Sigmoid colon (tissue), 6 donors: ENCODE measurements at regions not wholly inside any gene's neighbourhood (a gene's known extent, or its start where the extent isn't known, plus 50 kb on each side); places are given as distances from the start of the nearest gene placed in this dataset.

Source experiments
- DNase-seq: peaks from one replicate; pipeline ENCODE4 v3.0.0-alpha.2; 2019
- H3K27ac ChIP-seq, 4 donors: fragments of 200-600 bp; sonication (generic); one replicate each; pipeline ENCODE4 v1.5.1; 2016 to 2019; ENCODE audit warnings: mild to moderate bottlenecking in 1 of 4
- H3K27me3 ChIP-seq, 3 donors: fragments of 200-600 bp; sonication (generic); one replicate each; pipeline ENCODE4 v1.5.1; 2019; ENCODE audit warnings: mild to moderate bottlenecking in 1 of 3
- H3K36me3 ChIP-seq, 4 donors: fragments of 200-600 bp; sonication (generic); one replicate each; pipeline ENCODE4 v1.5.1; 2016 to 2019
- H3K4me1 ChIP-seq, 4 donors: fragments of 200-600 bp; sonication (generic); one replicate each; pipeline ENCODE4 v1.5.1; 2017 to 2019
- H3K4me3 ChIP-seq, 4 donors: fragments of 200-600 bp; sonication (generic); one replicate each; pipeline ENCODE4 v1.5.1; 2017 to 2019; ENCODE audit warnings: mild to moderate bottlenecking in 2 of 4, moderate library complexity in 1 of 4
- H3K9me3 ChIP-seq, 4 donors: fragments of 200-600 bp in 3 of 4; sonication (generic) in 3 of 4; one replicate each; pipeline versions ENCODE4 v1.5.1 to v1.6.1; 2013 to 2019
- EP300 ChIP-seq, 4 donors: sonication (generic); formaldehyde crosslinking; IDR thresholded peaks; one replicate each; pipeline ENCODE4 v1.6.1; 2017; ENCODE audit warnings: antibody characterized with exemption in 4 of 4
- POLR2A ChIP-seq, 2 donors: fragments of 450-650 bp; IDR thresholded peaks; one replicate each; pipeline ENCODE4 v1.6.1; 2016; ENCODE audit warnings: antibody characterized with exemption in 2 of 2, mild to moderate bottlenecking in 2 of 2, moderate library complexity in 2 of 2
- POLR2AphosphoS5 ChIP-seq, 4 donors: sonication (generic); formaldehyde crosslinking; IDR thresholded peaks; one replicate each; pipeline ENCODE4 v1.6.1; 2017; ENCODE audit warnings: antibody characterized with exemption in 4 of 4
- WGBS, 2 donors: extraction: QIAGEN DNeasy Blood & Tissue Kit; methylation state at CpG; one replicate each; pipeline ENCODE4 v1.1.7; 2013; 5-methylcytosine and 5-hydroxymethylcytosine counted together
- intact Hi-C: fragments of 100-400 bp; cut with DNase I; formaldehyde crosslinking; loops from one replicate; pipeline ENCODE4 v1.15.1; 2023
- TF ChIP-seq, protein P1 (sequence below), 4 experiments: fragments of 450-650 bp in 3 of 4; fragments of 200-600 bp in 1 of 4; IDR thresholded peaks; one replicate each; pipeline ENCODE4 v1.5.1; 2016 to 2019; ENCODE audit warnings: antibody characterized with exemption in 4 of 4, mild to moderate bottlenecking in 3 of 4, moderate library complexity in 2 of 4
- donor health status: healthy with polysubstance abuse.
- donor health status: healthy.

DNA sequence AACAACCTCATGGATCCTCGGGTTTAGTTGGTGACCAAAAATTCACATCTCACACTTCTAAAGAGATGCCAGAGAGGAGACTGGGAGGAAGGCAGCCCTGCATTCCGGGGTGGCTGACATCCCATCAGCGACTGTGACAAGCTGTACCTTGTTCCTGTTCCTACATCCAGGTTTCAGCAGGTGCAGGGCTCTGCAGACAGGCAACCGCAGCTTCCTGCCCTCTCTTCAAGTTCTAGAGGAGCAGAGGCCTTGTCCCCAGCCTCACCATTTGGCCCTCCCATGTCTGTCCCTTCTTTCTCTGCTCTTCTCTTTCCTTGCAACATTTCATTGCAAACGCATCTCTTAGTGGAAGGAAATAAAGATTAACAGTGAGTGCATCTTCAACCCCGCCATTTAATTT lies 454.6 kb downstream of the IRX1 start:
- intact Hi-C loops = no loop called here
- WGBS, 2 donors = 81 to 85% methylated on average over 6 of the region's 6 CpGs

DNA sequence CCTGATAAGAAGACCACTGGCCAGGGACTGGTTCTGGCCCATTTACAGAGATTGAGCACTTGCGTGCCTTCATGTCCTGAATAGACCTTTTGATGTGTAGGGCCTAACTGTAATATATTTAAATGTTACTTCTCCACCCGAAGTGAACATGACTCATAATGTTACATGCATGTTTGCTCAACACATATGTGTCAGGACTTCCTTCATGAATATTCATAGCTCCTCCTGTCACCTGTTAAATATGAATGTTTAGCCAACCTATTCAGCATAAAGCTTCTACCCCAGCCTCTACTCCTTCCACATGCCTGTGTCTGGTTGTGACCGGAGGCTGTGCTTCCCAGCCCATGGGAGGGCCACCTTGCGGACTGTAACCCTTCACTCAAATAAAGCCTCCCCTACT lies 457.5 kb downstream of the IRX1 start:
- no peaks in the 10 kb centered on the region for H3K36me3 ChIP-seq
- no peak overlapping the region for H3K4me3 ChIP-seq
- no peaks in the 10 kb centered on the region for H3K9me3 ChIP-seq
- 82 to 83% methylated on average over 4 of the region's 4 CpGs for WGBS, 2 donors
- H3K27ac ChIP-seq = no peak overlapping the region
- no peak for TF ChIP-seq POLR2AphosphoS5 (IDR thresholded peaks at IDR 0.05)
- TF ChIP-seq EP300 (IDR thresholded peaks at IDR 0.05) = no peak
- TF ChIP-seq POLR2A (IDR thresholded peaks at IDR 0.05) = no peak
- TF ChIP-seq, protein P1, sequence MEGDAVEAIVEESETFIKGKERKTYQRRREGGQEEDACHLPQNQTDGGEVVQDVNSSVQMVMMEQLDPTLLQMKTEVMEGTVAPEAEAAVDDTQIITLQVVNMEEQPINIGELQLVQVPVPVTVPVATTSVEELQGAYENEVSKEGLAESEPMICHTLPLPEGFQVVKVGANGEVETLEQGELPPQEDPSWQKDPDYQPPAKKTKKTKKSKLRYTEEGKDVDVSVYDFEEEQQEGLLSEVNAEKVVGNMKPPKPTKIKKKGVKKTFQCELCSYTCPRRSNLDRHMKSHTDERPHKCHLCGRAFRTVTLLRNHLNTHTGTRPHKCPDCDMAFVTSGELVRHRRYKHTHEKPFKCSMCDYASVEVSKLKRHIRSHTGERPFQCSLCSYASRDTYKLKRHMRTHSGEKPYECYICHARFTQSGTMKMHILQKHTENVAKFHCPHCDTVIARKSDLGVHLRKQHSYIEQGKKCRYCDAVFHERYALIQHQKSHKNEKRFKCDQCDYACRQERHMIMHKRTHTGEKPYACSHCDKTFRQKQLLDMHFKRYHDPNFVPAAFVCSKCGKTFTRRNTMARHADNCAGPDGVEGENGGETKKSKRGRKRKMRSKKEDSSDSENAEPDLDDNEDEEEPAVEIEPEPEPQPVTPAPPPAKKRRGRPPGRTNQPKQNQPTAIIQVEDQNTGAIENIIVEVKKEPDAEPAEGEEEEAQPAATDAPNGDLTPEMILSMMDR (IDR thresholded peaks at IDR 0.05) = no peak
- no peak for DNase-seq
- H3K27me3 ChIP-seq = no peaks in the 10 kb centered on the region
- no peaks in the 10 kb centered on the region for H3K4me1 ChIP-seq
- intact Hi-C loops = no loop called here

More for the DNA sequence above, 454.6 kb downstream of the IRX1 start:
- Histone ChIP-seq H3K27me3 (no peaks in the 10 kb centered on the region), H3K9me3 (no peaks in the 10 kb centered on the region), H3K4me1 (no peaks in the 10 kb centered on the region), H3K27ac (no peak overlapping the region), H3K4me3 (no peak overlapping the region), H3K36me3 (no peaks in the 10 kb centered on the region)
- DNase-seq = no peak
- TF ChIP-seq, protein P1 (IDR thresholded peaks at IDR 0.05) = no peak
- TF ChIP-seq POLR2AphosphoS5 (IDR thresholded peaks at IDR 0.05) (no peak), EP300 (IDR thresholded peaks at IDR 0.05) (no peak), POLR2A (IDR thresholded peaks at IDR 0.05) (no peak)

DNA sequence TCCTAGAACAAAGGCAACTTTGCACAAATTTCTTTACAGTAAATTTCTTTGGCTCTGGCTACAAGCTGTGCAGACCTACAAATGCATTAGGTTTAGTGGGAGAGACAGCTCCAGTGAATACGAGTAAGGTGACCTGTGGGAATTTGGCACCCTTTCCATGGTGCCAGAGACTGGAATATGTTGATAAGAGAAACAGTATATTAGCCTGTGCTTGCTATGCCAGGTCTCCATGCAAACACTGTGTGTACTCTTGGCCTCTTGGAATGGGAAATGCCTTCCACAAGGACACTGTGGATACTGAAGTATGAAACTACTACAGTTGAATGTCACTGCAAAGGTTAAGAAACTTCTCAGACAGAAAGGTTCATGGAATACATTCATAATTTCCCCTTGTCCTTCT lies 458.5 kb downstream of the IRX1 start:
- H3K27ac ChIP-seq = no peak overlapping the region
- no peak overlapping the region for H3K4me3 ChIP-seq
- intact Hi-C loops = no loop called here
- no peak for TF ChIP-seq EP300 (IDR thresholded peaks at IDR 0.05)
- no peak for TF ChIP-seq POLR2A (IDR thresholded peaks at IDR 0.05)
- TF ChIP-seq, protein P1 (IDR thresholded peaks at IDR 0.05) = no peak
- TF ChIP-seq POLR2AphosphoS5 (IDR thresholded peaks at IDR 0.05) = no peak
- no peaks in the 10 kb centered on the region for H3K36me3 ChIP-seq
- no peak for DNase-seq
- H3K27me3 ChIP-seq = no peaks in the 10 kb centered on the region
- no peaks in the 10 kb centered on the region for H3K9me3 ChIP-seq
- WGBS, 2 donors = 61 to 70% methylated on average over 1 of the region's 1 CpG
- H3K4me1 ChIP-seq = no peaks in the 10 kb centered on the region

DNA sequence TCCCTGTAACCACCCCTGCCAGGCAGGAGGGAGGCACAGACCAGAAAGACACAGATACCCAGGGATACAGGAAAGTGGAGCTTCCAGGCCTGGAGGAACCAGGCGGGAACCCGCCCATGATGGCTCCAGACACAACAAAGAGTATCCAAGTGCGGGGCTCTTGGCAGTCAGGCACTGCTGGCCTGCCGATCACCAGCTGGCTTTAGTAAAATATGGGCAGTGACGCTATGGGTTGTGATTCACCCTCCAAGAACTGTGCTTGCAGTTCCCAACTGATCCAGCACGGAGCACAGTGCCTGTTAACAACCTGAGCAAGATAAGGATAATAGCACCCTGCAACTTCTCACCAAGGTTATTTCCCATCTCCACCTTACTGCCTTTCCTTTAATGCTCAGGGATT lies 463.3 kb downstream of the IRX1 start:
- intact Hi-C loops = no loop called here
- no peaks in the 10 kb centered on the region for H3K27me3 ChIP-seq
- DNase-seq = no peak

More for the DNA sequence above, 463.3 kb downstream of the IRX1 start:
- Histone ChIP-seq H3K4me3 (no peak overlapping the region), H3K36me3 (no peaks in the 10 kb centered on the region), H3K4me1 (no peaks in the 10 kb centered on the region), H3K9me3 (no peaks in the 10 kb centered on the region), H3K27ac (no peak overlapping the region)
- whole genome bisulfite sequencing, 2 donors = 60 to 61% methylated on average over 6 of the region's 6 CpGs
- TF ChIP-seq EP300 (IDR thresholded peaks at IDR 0.05) = no peak
- TF ChIP-seq POLR2A (IDR thresholded peaks at IDR 0.05) = no peak
- no peak for TF ChIP-seq POLR2AphosphoS5 (IDR thresholded peaks at IDR 0.05)
- TF ChIP-seq, protein P1 (IDR thresholded peaks at IDR 0.05) = no peak
